K562 (cell line): ENCODE measurements at regions not wholly inside any gene's neighbourhood (a gene's known extent, or its start where the extent isn't known, plus 50 kb on each side); places are given as distances from the start of the nearest gene placed in this dataset.

Experiments
- ATAC-seq: fragments of 200-7000 bp; cut with Tn5 transposase; 3 replicates; pipeline ENCODE4 v1.9.1; 2020; ENCODE audit warnings: moderate library complexity
- BruUV-seq: library from RNA; stranded (reverse); fragments of 400-500 nt; replicated peaks from 2 replicates; lab custom pipeline; 2021; lab: Mats Ljungman, UMichigan
- CTCF ChIA-PET: fragments of 300-600 bp; formaldehyde crosslinking; extraction: SDS; loops from one replicate; lab custom pipeline; 2021; ENCODE audit warnings: low intra/inter-chr PET ratio; lab: Yijun Ruan, JAX
- POLR2A ChIA-PET: fragments of 300-600, 350-650 bp; sonication (Branson Sonifier 250); formaldehyde crosslinking; extraction: SDS; loops from one replicate; lab custom pipeline; 2021; ENCODE audit warnings: antibody characterized with exemption, inconsistent platforms; lab: Yijun Ruan, JAX
- DNase-seq, 4 experiments: peaks; one replicate each; pipeline versions ENCODE4 v3.0.0 to v3.0.0-alpha.2; 2011 to 2018; ENCODE audit warnings: low spot score in 3 of 4, mixed read lengths in 3 of 4; ENCODE audit errors: extremely low read depth in 1 of 4
- FAIRE-seq: peaks from 2 replicates; lab custom pipeline; 2011; peaks lifted over from hg19 to GRCh38; lab: Jason Lieb, UNC
- H2AFZ ChIP-seq: 2 replicates; pipeline ENCODE4 v1.6.0; 2011; ENCODE audit warnings: low read depth, low read length, control low read depth, inconsistent platforms
- H3K27ac ChIP-seq: fragments of 200-600 bp; 3 replicates; pipeline ENCODE4 v1.8.0; 2011; ENCODE audit warnings: low read depth, mild to moderate bottlenecking, control low read depth, inconsistent platforms, low read length, moderate library complexity, mixed read lengths; ENCODE audit errors: extremely low read depth
- H3K27me3 ChIP-seq, 2 experiments: fragments of 300-600 bp in 1 of 2; 2 replicates in 1 of 2; 3 replicates in 1 of 2; pipeline versions ENCODE4 v1.6.0 to v1.8.0; 2011; ENCODE audit warnings: inconsistent platforms in 2 of 2, low read length in 2 of 2, mild to moderate bottlenecking in 1 of 2, mixed read lengths in 1 of 2, moderate library complexity in 1 of 2; ENCODE audit not compliant: control insufficient read depth in 2 of 2, insufficient read depth in 2 of 2
- H3K36me3 ChIP-seq: fragments of 300-600 bp; 3 replicates; pipeline ENCODE4 v1.8.0; 2011; ENCODE audit warnings: mild to moderate bottlenecking, low read length, inconsistent platforms; ENCODE audit not compliant: control insufficient read depth, insufficient read depth
- H3K4me1 ChIP-seq, 2 experiments: fragments of 200-600 bp in 1 of 2; replicated peaks in 1 of 2; 2 replicates in 1 of 2; 3 replicates in 1 of 2; pipeline versions ENCODE4 v1.5.1 to v1.8.0; 2011; ENCODE audit warnings: inconsistent platforms in 2 of 2, low read length in 2 of 2, mild to moderate bottlenecking in 1 of 2, mixed read lengths in 1 of 2, moderate library complexity in 1 of 2; ENCODE audit not compliant: control insufficient read depth in 2 of 2, insufficient read depth in 2 of 2
- H3K4me2 ChIP-seq: 2 replicates; pipeline ENCODE4 v1.6.1; 2011; ENCODE audit warnings: low read length, control low read depth, inconsistent platforms, mixed read lengths; ENCODE audit not compliant: insufficient read depth
- H3K4me3 ChIP-seq: fragments of 200-600 bp; sonication (generic), shearing (Covaris generic); 2 replicates; pipeline ENCODE4 v1.5.1; 2016; ENCODE audit warnings: control low read depth, inconsistent platforms
- H3K79me2 ChIP-seq: fragments of 200-600 bp; 3 replicates; pipeline ENCODE4 v1.8.0; 2011; ENCODE audit warnings: low read length, inconsistent platforms; ENCODE audit not compliant: control insufficient read depth, insufficient read depth
- H3K9ac ChIP-seq, 2 experiments: 2 replicates each; pipeline versions ENCODE4 v1.6.0 to v1.6.1; 2011; ENCODE audit warnings: low read depth in 2 of 2, low read length in 2 of 2, control low read depth in 1 of 2, inconsistent platforms in 1 of 2, mild to moderate bottlenecking in 1 of 2, mixed read lengths in 1 of 2; ENCODE audit not compliant: insufficient read depth in 1 of 2
- H3K9me1 ChIP-seq: one replicate; pipeline ENCODE4 v1.6.0; 2011; ENCODE audit warnings: inconsistent platforms, mild to moderate bottlenecking, low read length, moderate library complexity; ENCODE audit not compliant: control insufficient read depth, insufficient read depth
- H3K9me3 ChIP-seq: replicated peaks from 2 replicates; pipeline ENCODE4 v1.5.1; 2011; ENCODE audit warnings: low read depth, low read length, inconsistent platforms; ENCODE audit not compliant: control insufficient read depth, insufficient read depth
- H4K20me1 ChIP-seq: replicated peaks from 2 replicates; pipeline ENCODE4 v1.6.1; 2011; ENCODE audit warnings: low read length, inconsistent platforms, mixed read lengths; ENCODE audit not compliant: control insufficient read depth, insufficient read depth
- CEBPG ChIP-seq, 3 experiments: fragments of 200-800 bp in 1 of 3; sonication (Bioruptor generic) in 1 of 3; sonication (generic) in 1 of 3; formaldehyde crosslinking in 1 of 3; IDR thresholded peaks in 2 of 3; conservative IDR thresholded peaks in 1 of 3; 2 replicates each; pipeline versions ENCODE4 v1.6.1 to v1.8.0; 2016 to 2022; ENCODE audit warnings: missing compliant biosample characterization in 2 of 3, missing genetic modification characterization in 2 of 3, mild to moderate bottlenecking in 1 of 3, missing genetic modification reagents in 1 of 3
- KDM5B ChIP-seq: fragments of 200-600 bp; sonication (generic); IDR thresholded peaks from 2 replicates; pipeline ENCODE4 v1.6.1; 2012; ENCODE audit warnings: low read depth, mild to moderate bottlenecking, moderate library complexity, low read length, control low read depth, inconsistent platforms; ENCODE audit not compliant: insufficient replicate concordance
- TAF1 ChIP-seq: IDR thresholded peaks from 2 replicates; pipeline ENCODE4 v1.6.1; 2011; ENCODE audit warnings: mild to moderate bottlenecking, low read length, moderate library complexity; ENCODE audit not compliant: insufficient read depth, control insufficient read depth, severe bottlenecking; ENCODE audit errors: extremely low read depth
- TFAM ChIP-seq: fragments of 250-450 bp; sonication (Bioruptor Pico); conservative IDR thresholded peaks from 2 replicates; pipeline ENCODE4 v1.5.0; 2021; ENCODE audit warnings: mild to moderate bottlenecking, moderate library complexity
- WGBS: fragments of 100-300 bp; shearing (Covaris generic); methylation state at CpG from one replicate; pipeline ENCODE4 v1.1.6; 2016; ENCODE audit warnings: low coverage, mixed read lengths; ENCODE audit not compliant: insufficient coverage; ENCODE audit errors: missing lambda C conversion rate; 5-methylcytosine and 5-hydroxymethylcytosine counted together
- in situ Hi-C: fragments of 300-500 bp; cut with MboI; formaldehyde crosslinking; loops from 4 replicates; pipeline ENCODE4 v1.15.0; 2018; ENCODE audit warnings: inconsistent platforms, mixed read lengths
- intact Hi-C: fragments of 100-400 bp; cut with micrococcal nuclease; formaldehyde crosslinking; loops from 2 replicates; pipeline ENCODE4 v1.14.2; 2022
- TF ChIP-seq, protein P1 (sequence below): fragments of 450-650 bp; formaldehyde crosslinking; IDR thresholded peaks from 2 replicates; pipeline ENCODE4 v1.4.0; 2020; ENCODE audit warnings: mild to moderate bottlenecking, moderate library complexity
- TF ChIP-seq, protein P2 (sequence below): fragments of 450-650 bp; IDR thresholded peaks from 2 replicates; pipeline ENCODE4 v1.6.1; 2016; ENCODE audit warnings: low read depth, mild to moderate bottlenecking, moderate library complexity

DNA sequence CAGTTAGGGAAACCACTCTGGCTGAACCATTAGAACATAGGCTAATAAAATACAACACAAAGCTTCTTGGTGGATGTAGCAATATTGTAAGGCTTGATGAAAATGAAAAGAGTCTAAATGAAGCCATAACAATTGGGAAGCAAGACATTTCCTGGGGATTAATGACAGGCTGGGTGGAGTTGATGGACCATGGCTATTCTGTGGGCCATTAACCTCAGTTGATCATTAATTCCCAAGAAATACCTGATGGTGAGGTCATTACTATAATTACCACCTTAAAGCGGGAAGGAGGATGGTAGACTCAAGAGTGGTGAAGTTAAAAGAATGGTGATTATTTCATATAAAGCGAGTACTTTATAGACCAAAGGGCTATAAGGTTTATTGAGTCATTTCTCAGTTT is 455.8 kb upstream of the MAP3K7 start:
- 7% methylated on average over 2 of the region's 2 CpGs for WGBS
- POLR2A ChIA-PET: no interaction called here

More for the DNA sequence above, 455.8 kb upstream of the MAP3K7 start:
- in situ Hi-C loops: no loop called here
- no peaks in the 10 kb centered on the region for H3K36me3 ChIP-seq
- intact Hi-C loops: no loop called here
- H3K9me3 ChIP-seq: no peaks in the 10 kb centered on the region; the same call in 1 of the 2 replicates
- H3K79me2 ChIP-seq: no peaks in the 10 kb centered on the region
- ATAC-seq: no peak
- H3K4me1 ChIP-seq: no peaks in the 10 kb centered on the region; a peak in 1 of 5 replicates
- no peaks in the 10 kb centered on the region for H3K27me3 ChIP-seq
- no peak for DNase-seq
- no peak overlapping the region for H2AFZ ChIP-seq
- H3K4me2 ChIP-seq: no peak overlapping the region
- no peaks in the 10 kb centered on the region for H4K20me1 ChIP-seq
- H3K27ac ChIP-seq: no peak overlapping the region
- no TSS peak for BruUV-seq
- H3K9me1 ChIP-seq: no peaks in the 10 kb centered on the region
- H3K4me3 ChIP-seq: no peak overlapping the region
- TF ChIP-seq, protein P1, sequence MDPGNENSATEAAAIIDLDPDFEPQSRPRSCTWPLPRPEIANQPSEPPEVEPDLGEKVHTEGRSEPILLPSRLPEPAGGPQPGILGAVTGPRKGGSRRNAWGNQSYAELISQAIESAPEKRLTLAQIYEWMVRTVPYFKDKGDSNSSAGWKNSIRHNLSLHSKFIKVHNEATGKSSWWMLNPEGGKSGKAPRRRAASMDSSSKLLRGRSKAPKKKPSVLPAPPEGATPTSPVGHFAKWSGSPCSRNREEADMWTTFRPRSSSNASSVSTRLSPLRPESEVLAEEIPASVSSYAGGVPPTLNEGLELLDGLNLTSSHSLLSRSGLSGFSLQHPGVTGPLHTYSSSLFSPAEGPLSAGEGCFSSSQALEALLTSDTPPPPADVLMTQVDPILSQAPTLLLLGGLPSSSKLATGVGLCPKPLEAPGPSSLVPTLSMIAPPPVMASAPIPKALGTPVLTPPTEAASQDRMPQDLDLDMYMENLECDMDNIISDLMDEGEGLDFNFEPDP (CRISPR knock-in tag): no peak
- TF ChIP-seq TAF1 (no peak), CEBPG (CRISPR knock-in tag; IDR thresholded peaks at IDR 0.05) (no peak), CEBPG (tag; conservative IDR thresholded peaks at IDR 0.05 in 1 of 2, IDR thresholded peaks at IDR 0.05 in 1 of 2) (no peak), TFAM (CRISPR knock-in tag) (no peak), KDM5B (no peak)
- TF ChIP-seq, protein P2, sequence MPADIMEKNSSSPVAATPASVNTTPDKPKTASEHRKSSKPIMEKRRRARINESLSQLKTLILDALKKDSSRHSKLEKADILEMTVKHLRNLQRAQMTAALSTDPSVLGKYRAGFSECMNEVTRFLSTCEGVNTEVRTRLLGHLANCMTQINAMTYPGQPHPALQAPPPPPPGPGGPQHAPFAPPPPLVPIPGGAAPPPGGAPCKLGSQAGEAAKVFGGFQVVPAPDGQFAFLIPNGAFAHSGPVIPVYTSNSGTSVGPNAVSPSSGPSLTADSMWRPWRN: no peak
- no peak overlapping the region for H3K9ac ChIP-seq
- CTCF ChIA-PET: no interaction called here
- no peak for FAIRE-seq
